HG02938 (cell line): ENCODE measurements at regions not wholly inside any gene's neighbourhood (a gene's known extent, or its start where the extent isn't known, plus 50 kb on each side); places are given as distances from the start of the nearest gene placed in this dataset.

Experiments
- ATAC-seq: cut with Tn5 transposase; IDR thresholded peaks from one replicate; pipeline ENCODE4 v1.9.1; 2021; ENCODE audit warnings: mild to moderate bottlenecking, moderate library complexity; ENCODE audit not compliant: unreplicated experiment

- no peak for ATAC-seq
Observed at GRCh38 chr15:66941791-66942190, 123.6 kb upstream of the SMAD3 start.

- ATAC-seq = no peak
Observed at GRCh38 chr15:66942649-66943390, 122.6 kb upstream of the SMAD3 start.

GRCh38 chr15:66943456-66944095, 121.8 kb upstream of the SMAD3 start:
- no peak for ATAC-seq

- ATAC-seq = no peak
Observed at GRCh38 chr15:66944121-66944520, 121.3 kb upstream of the SMAD3 start.

GRCh38 chr15:66945286-66945685, 120.1 kb upstream of the SMAD3 start:
- no peak for ATAC-seq

GRCh38 chr15:66945842-66946241, 119.6 kb upstream of the SMAD3 start:
- ATAC-seq = no peak

GRCh38 chr15:66946578-66947164, 118.7 kb upstream of the SMAD3 start:
- no peak for ATAC-seq

- ATAC-seq = no peak
Observed at GRCh38 chr15:66947471-66947870, 117.9 kb upstream of the SMAD3 start.

GRCh38 chr15:66948294-66948693, 117.1 kb upstream of the SMAD3 start:
- no peak for ATAC-seq

- ATAC-seq = no peak
Observed at GRCh38 chr15:66950114-66950513, 115.3 kb upstream of the SMAD3 start.

- no peak for ATAC-seq
Observed at GRCh38 chr15:66951531-66952320, 113.7 kb upstream of the SMAD3 start.

- no peak for ATAC-seq
Observed at GRCh38 chr15:66952756-66953522, 112.5 kb upstream of the SMAD3 start.

GRCh38 chr15:66953523-66954229, 111.7 kb upstream of the SMAD3 start:
- no peak for ATAC-seq

GRCh38 chr15:66954601-66955000, 110.8 kb upstream of the SMAD3 start:
- ATAC-seq = no peak

GRCh38 chr15:66955001-66955516, 110.3 kb upstream of the SMAD3 start:
- no peak for ATAC-seq

GRCh38 chr15:66955871-66956585, 109.4 kb upstream of the SMAD3 start:
- no peak for ATAC-seq

- ATAC-seq = no peak
Observed at GRCh38 chr15:66956672-66957430, 108.6 kb upstream of the SMAD3 start.

- no peak for ATAC-seq
Observed at GRCh38 chr15:66957431-66957720, 108.0 kb upstream of the SMAD3 start.

GRCh38 chr15:66959066-66959465, 106.3 kb upstream of the SMAD3 start:
- no peak for ATAC-seq
